Body of pancreas (tissue), 4 donors: ENCODE measurements at regions not wholly inside any gene's neighbourhood (a gene's known extent, or its start where the extent isn't known, plus 50 kb on each side); places are given as distances from the start of the nearest gene placed in this dataset.
A peak's percentile ranks its signal among the peaks of the same experiment; 100 is the strongest.

Source experiments
- ATAC-seq: fragments of 150-250 bp; one replicate; pipeline ENCODE4 v1.9.1; 2016
- DNase-seq, 4 donors: peaks; one replicate each; pipeline ENCODE4 v3.0.0-alpha.2; 2019
- H3K27ac ChIP-seq, 4 donors: fragments of 200-600 bp; sonication (generic); 1 replicate in 3 of 4; 2 replicates in 1 of 4; pipeline versions ENCODE4 v1.5.1 to v1.6.1; 2016 to 2019; ENCODE audit warnings: mild to moderate bottlenecking in 1 of 4, mixed read lengths in 1 of 4, moderate library complexity in 1 of 4
- H3K27me3 ChIP-seq, 2 donors: fragments of 200-600 bp; sonication (generic); one replicate each; pipeline ENCODE4 v1.6.0; 2016; ENCODE audit warnings: mild to moderate bottlenecking in 1 of 2
- H3K36me3 ChIP-seq, 2 donors: fragments of 200-600 bp; sonication (generic); replicated peaks in 1 of 2; 2 replicates each; pipeline ENCODE4 v1.5.1; 2016; ENCODE audit warnings: low read depth in 2 of 2; ENCODE audit not compliant: insufficient read depth in 1 of 2
- H3K4me1 ChIP-seq: fragments of 200-600 bp; sonication (generic); one replicate; pipeline ENCODE4 v1.6.0; 2016
- H3K4me3 ChIP-seq, 2 donors: fragments of 200-600 bp; sonication (generic); 1 replicate in 1 of 2; 2 replicates in 1 of 2; pipeline ENCODE4 v1.5.1; 2016 to 2019
- H3K9me3 ChIP-seq, 3 donors: fragments of 200-600 bp; sonication (generic); 1 replicate in 2 of 3; 2 replicates in 1 of 3; pipeline ENCODE4 v1.5.1; 2016
- POLR2A ChIP-seq, 3 donors: fragments of 450-650 bp; IDR thresholded peaks; one replicate each; pipeline ENCODE4 v1.6.1; 2016; ENCODE audit warnings: antibody characterized with exemption in 3 of 3, mild to moderate bottlenecking in 2 of 3
- WGBS, 2 donors: methylation state at CpG; one replicate each; pipeline ENCODE4 v1.1.5; 2017; 5-methylcytosine and 5-hydroxymethylcytosine counted together
- intact Hi-C: fragments of 100-400 bp; cut with DNase I; formaldehyde crosslinking; loops from one replicate; pipeline ENCODE4 v1.15.1; 2023
- TF ChIP-seq, protein P1 (sequence below), 7 experiments: fragments of 450-650 bp in 4 of 7; fragments of 200-600 bp in 3 of 7; sonication (generic) in 3 of 7; IDR thresholded peaks; one replicate each; pipeline ENCODE4 v1.5.1; 2016 to 2019; ENCODE audit warnings: antibody characterized with exemption in 7 of 7

DNA sequence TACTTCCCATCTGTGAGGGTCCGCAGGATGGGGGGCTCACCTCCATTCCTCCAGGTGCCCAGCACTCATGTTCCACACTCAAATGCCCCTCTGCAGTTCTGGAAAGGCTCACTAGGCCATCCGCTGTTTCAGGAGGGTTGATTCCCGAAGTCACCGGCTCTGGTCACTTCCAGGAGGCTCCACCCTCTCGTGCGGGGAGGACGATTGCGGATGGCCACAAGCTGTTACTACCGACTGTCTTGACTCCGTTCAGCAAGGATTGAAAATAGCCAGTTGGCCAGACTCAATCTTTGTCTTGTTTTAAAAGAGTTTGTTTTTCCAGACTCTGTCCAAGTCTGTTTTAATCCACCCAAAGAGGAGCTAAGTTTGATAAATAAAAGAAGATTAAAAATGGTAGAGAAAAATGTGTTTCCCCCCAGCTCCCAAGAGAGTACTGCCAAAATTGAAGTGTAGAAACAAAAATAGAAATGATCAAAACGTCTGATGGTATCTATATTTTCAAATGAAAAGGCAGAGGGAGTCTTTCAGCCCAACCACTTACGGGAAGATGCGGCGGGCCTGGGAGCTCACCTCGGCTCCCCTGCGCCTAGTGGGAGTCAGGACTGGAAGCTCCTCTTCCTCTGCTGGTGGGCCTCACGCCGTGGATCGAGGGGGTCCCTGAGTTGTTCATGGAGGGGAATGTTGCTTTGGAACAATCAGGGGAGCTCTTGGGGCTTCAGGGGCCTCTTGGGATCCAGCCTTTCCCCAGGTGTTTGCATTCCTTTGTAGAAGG, 1280.8 kb downstream of the BRD1 start:
- DNase-seq (no peak), ATAC-seq (no peak)
- H3K4me1 ChIP-seq = no peaks in the 10 kb centered on the region
- 53 to 64% methylated on average over 19 of the region's 19 CpGs for WGBS, 2 donors
- H3K27me3 ChIP-seq = no peaks in the 10 kb centered on the region
- intact Hi-C loops = no loop called here
- H3K27ac ChIP-seq = no peak overlapping the region
- no peak overlapping the region for H3K4me3 ChIP-seq
- TF ChIP-seq POLR2A (IDR thresholded peaks at IDR 0.05) = no peak
- TF ChIP-seq, protein P1, sequence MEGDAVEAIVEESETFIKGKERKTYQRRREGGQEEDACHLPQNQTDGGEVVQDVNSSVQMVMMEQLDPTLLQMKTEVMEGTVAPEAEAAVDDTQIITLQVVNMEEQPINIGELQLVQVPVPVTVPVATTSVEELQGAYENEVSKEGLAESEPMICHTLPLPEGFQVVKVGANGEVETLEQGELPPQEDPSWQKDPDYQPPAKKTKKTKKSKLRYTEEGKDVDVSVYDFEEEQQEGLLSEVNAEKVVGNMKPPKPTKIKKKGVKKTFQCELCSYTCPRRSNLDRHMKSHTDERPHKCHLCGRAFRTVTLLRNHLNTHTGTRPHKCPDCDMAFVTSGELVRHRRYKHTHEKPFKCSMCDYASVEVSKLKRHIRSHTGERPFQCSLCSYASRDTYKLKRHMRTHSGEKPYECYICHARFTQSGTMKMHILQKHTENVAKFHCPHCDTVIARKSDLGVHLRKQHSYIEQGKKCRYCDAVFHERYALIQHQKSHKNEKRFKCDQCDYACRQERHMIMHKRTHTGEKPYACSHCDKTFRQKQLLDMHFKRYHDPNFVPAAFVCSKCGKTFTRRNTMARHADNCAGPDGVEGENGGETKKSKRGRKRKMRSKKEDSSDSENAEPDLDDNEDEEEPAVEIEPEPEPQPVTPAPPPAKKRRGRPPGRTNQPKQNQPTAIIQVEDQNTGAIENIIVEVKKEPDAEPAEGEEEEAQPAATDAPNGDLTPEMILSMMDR (IDR thresholded peaks at IDR 0.05) = no peak
- H3K36me3 ChIP-seq = no peaks in the 10 kb centered on the region
- H3K9me3 ChIP-seq = no peaks in the 10 kb centered on the region

DNA sequence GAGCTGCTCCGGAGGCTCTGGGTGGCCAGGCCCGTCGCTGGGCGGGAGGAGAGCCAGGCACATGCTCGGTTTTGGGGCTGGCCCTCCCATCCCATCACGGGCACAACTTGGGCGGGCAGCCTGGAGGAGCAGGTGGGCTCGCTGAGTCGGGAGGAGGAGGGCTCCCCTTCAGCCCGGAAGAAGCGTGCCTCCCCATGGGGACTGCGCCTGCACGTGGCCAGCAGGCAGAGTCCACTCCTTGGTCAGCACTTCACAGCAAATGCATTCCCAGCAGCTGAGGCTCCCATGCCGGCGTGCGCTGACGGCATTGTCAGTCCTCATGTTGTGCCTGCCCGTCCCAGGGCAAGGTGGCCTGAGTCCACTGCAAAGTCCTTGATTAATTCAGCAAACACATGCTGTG, 1281.7 kb downstream of the BRD1 start:
- H3K27me3 ChIP-seq = no peaks in the 10 kb centered on the region
- no peak for TF ChIP-seq POLR2A (IDR thresholded peaks at IDR 0.05)
- TF ChIP-seq, protein P1 (IDR thresholded peaks at IDR 0.05) = no peak
- no peak overlapping the region for H3K27ac ChIP-seq
- H3K4me1 ChIP-seq = no peaks in the 10 kb centered on the region
- DNase-seq = no peak
- intact Hi-C loops = no loop called here
- no peak overlapping the region for H3K4me3 ChIP-seq
- no peaks in the 10 kb centered on the region for H3K9me3 ChIP-seq
- no peaks in the 10 kb centered on the region for H3K36me3 ChIP-seq
- ATAC-seq = no peak
- WGBS, 2 donors = 69 to 72% methylated on average over 5 to 14 of the region's 18 CpGs

DNA sequence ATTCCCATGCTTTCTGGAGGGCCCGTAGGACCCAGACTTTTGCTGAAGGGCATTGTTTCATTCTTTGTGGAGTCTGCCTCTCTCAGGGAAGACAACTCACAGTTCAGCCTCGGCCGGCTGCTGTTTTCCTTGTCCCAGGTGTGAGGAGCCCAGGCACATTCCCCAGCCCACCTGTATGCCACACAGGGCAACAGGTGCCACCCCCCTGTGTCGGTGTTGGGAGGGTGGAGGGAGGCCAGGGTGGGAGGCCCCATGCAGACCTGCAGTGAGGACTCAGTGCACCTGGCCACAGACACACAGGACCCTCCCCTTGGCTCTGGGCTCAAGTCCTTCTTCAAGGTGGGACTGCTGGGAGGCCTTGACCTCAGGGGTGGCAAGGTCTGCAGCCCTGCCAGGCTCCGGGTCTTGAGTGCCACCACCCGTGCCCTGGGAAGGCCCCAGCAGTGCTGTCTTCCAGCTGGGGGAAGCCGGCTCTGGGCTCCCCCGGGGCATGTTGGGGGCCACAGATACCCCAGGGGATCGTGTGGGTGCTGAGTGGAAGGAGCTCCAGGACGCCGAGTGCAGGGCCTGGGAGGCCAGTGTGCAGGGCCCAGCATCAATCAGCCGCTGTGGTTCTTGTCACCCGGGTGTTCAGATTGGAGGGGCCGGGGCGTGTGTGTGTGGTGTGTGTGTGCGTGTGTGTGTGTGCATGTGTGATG, 1286.1 kb downstream of the BRD1 start:
- Histone ChIP-seq H3K4me3 (no peak overlapping the region), H3K27ac (no peak overlapping the region), H3K27me3 (no peaks in the 10 kb centered on the region), H3K36me3 (no peaks in the 10 kb centered on the region), H3K4me1 (peaks cover 23% of the 10 kb centered on the region), H3K9me3 (no peaks in the 10 kb centered on the region)
- intact Hi-C loops = no loop called here
- ATAC-seq = no peak
- no peak for TF ChIP-seq POLR2A (IDR thresholded peaks at IDR 0.05)
- TF ChIP-seq, protein P1 (IDR thresholded peaks at IDR 0.05) = no peak
- DNase-seq = no peak
- 68 to 84% methylated on average over 6 to 16 of the region's 16 CpGs for WGBS, 2 donors

DNA sequence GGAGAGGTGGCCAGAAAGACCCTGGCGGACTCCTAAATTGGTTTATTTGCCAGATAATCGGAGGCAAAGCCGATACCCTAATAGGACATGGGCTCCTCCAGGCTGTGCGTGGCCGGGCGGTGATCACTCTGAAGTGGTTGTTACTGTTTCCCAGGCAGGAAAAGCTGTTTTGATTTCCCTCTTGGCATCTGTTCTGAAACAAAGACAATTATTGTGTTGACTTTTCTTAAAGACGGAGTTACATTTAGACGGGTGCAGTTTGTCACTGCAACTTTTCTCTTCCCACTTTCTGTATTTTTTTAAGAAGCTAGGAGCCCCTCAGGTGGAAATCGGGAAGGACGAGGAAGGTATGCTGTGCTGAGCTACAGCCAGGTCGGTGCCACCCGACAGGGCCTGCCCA, 1288.4 kb downstream of the BRD1 start:
- intact Hi-C loops = no loop called here
- 25 to 33% methylated on average over 12 of the region's 12 CpGs for WGBS, 2 donors
- no peak for ATAC-seq
- no peak overlapping the region for H3K4me3 ChIP-seq
- no peaks in the 10 kb centered on the region for H3K9me3 ChIP-seq
- TF ChIP-seq POLR2A (IDR thresholded peaks at IDR 0.05) = no peak
- TF ChIP-seq, protein P1 (IDR thresholded peaks at IDR 0.05) = no peak
- H3K27me3 ChIP-seq = no peaks in the 10 kb centered on the region
- peak overlapping the region in 3 of 4 donors; percentile 32 to 91 (median 36) for H3K27ac ChIP-seq
- no peaks in the 10 kb centered on the region for H3K36me3 ChIP-seq
- H3K4me1 ChIP-seq = peaks cover 36% of the 10 kb centered on the region
- no peak for DNase-seq
